ENCODE measurements at regions not wholly inside any gene's neighbourhood (a gene's known extent, or its start where the extent isn't known, plus 50 kb on each side); places are given as distances from the start of the nearest gene placed in this dataset.
A peak's percentile ranks its signal among the peaks of the same experiment; 100 is the strongest.
"Not testable (repeated sequence)": the region's sequence is repeated elsewhere in the genome, so short reads cannot be mapped to it uniquely, and the experiment has no call there.

DNA sequence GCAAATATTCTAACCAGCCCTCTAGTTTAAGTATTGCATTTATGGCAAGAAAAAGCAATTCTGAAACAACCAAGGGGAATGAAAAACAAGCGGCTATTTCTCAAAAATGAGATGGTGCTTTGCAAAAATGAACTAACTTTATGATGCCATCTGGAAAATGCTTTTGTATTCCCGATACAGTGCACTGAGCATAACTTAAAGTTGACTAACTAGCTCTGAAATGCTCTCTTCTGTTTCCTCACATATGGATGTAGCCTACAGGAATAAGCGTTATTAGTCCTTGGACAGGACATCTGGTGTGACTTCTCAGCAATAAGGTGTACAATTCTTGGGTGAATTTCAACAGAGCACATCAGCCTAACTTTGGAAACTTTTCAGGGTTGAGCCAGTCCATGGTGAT is 228.2 kb upstream of the DDI1 start:
- Mint-ChIP-seq H3K27ac (ENCODE audit: unreplicated experiment) (no peak overlapping the region), H3K27me3 (ENCODE audit: unreplicated experiment) (no peaks in the 10 kb centered on the region), H3K9me3 (ENCODE audit: low read depth, unreplicated experiment) (peaks cover 2% of the 10 kb centered on the region), H3K4me3 (ENCODE audit: low read depth, unreplicated experiment) (no peak overlapping the region), H3K4me1 (ENCODE audit: low read depth, unreplicated experiment) (peaks cover 38% of the 10 kb centered on the region), H3K36me3 (ENCODE audit: insufficient read depth, unreplicated experiment) (no peaks in the 10 kb centered on the region)
- TF ChIP-seq, protein P1, sequence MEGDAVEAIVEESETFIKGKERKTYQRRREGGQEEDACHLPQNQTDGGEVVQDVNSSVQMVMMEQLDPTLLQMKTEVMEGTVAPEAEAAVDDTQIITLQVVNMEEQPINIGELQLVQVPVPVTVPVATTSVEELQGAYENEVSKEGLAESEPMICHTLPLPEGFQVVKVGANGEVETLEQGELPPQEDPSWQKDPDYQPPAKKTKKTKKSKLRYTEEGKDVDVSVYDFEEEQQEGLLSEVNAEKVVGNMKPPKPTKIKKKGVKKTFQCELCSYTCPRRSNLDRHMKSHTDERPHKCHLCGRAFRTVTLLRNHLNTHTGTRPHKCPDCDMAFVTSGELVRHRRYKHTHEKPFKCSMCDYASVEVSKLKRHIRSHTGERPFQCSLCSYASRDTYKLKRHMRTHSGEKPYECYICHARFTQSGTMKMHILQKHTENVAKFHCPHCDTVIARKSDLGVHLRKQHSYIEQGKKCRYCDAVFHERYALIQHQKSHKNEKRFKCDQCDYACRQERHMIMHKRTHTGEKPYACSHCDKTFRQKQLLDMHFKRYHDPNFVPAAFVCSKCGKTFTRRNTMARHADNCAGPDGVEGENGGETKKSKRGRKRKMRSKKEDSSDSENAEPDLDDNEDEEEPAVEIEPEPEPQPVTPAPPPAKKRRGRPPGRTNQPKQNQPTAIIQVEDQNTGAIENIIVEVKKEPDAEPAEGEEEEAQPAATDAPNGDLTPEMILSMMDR (IDR thresholded peaks at IDR 0.05; ENCODE audit: unreplicated experiment) = no peak
- DNase-seq = no peak
- no TSS peak for BruUV-seq (replicated peaks)
- CTCF ChIA-PET = no interaction called here
- intact Hi-C loops (cut with micrococcal nuclease; ENCODE audit: unreplicated experiment) = loop anchor here (5.0 kb wide), 2 partner anchors 114 to 126 kb away; no protein-coding TSS in a partner anchor

GRCh38 chr11:103811870-103812455 is 224.5 kb upstream of the DDI1 start:
- DNase-seq = peak; percentile 22
- no peaks in the 10 kb centered on the region for H3K36me3 Mint-ChIP-seq (ENCODE audit: insufficient read depth, unreplicated experiment)
- no peak overlapping the region for H3K27ac Mint-ChIP-seq (ENCODE audit: unreplicated experiment)
- no TSS peak for BruUV-seq (replicated peaks)
- H3K4me1 Mint-ChIP-seq (ENCODE audit: low read depth, unreplicated experiment) = peaks cover 27% of the 10 kb centered on the region
- intact Hi-C loops (cut with micrococcal nuclease; ENCODE audit: unreplicated experiment) = no loop called here
- peaks cover 2% of the 10 kb centered on the region for H3K9me3 Mint-ChIP-seq (ENCODE audit: low read depth, unreplicated experiment)
- TF ChIP-seq, protein P1 (IDR thresholded peaks at IDR 0.05; ENCODE audit: unreplicated experiment) = no peak
- H3K27me3 Mint-ChIP-seq (ENCODE audit: unreplicated experiment) = no peaks in the 10 kb centered on the region
- CTCF ChIA-PET = no interaction called here
- H3K4me3 Mint-ChIP-seq (ENCODE audit: low read depth, unreplicated experiment) = no peak overlapping the region

DNA sequence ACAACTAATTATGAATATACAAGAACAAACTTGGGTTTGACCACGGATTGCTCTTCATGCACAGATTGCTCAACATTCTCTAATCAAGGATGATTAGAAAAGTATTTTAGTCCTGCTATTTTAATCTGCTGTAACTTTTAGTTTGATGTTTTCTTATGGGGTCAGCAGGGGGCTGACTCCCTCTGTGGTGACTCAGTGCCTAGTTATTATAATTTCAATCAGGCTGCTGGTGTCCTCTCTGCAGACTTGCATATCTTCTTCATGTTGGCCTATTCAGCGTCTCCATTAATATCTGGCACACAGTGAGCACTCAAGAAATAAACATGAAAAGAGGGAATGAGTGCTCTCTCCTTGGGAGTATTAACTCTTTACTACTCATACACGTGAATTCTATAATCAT is 223.8 kb upstream of the DDI1 start:
- H3K27ac Mint-ChIP-seq (ENCODE audit: unreplicated experiment) = no peak overlapping the region
- intact Hi-C loops (cut with micrococcal nuclease; ENCODE audit: unreplicated experiment) = no loop called here
- peaks cover 4% of the 10 kb centered on the region for H3K9me3 Mint-ChIP-seq (ENCODE audit: low read depth, unreplicated experiment)
- H3K4me3 Mint-ChIP-seq (ENCODE audit: low read depth, unreplicated experiment) = no peak overlapping the region
- BruUV-seq (replicated peaks) = no TSS peak
- TF ChIP-seq, protein P1 (IDR thresholded peaks at IDR 0.05; ENCODE audit: unreplicated experiment) = no peak
- no peaks in the 10 kb centered on the region for H3K36me3 Mint-ChIP-seq (ENCODE audit: insufficient read depth, unreplicated experiment)
- H3K27me3 Mint-ChIP-seq (ENCODE audit: unreplicated experiment) = no peaks in the 10 kb centered on the region
- H3K4me1 Mint-ChIP-seq (ENCODE audit: low read depth, unreplicated experiment) = peaks cover 21% of the 10 kb centered on the region
- no peak for DNase-seq
- CTCF ChIA-PET = no interaction called here

GRCh38 chr11:103820345-103820744 is 216.1 kb upstream of the DDI1 start:
- intact Hi-C loops (cut with micrococcal nuclease; ENCODE audit: unreplicated experiment); H3K4me1 Mint-ChIP-seq (ENCODE audit: low read depth, unreplicated experiment); H3K4me3 Mint-ChIP-seq (ENCODE audit: low read depth, unreplicated experiment); H3K27me3 Mint-ChIP-seq (ENCODE audit: unreplicated experiment); H3K27ac Mint-ChIP-seq (ENCODE audit: unreplicated experiment); CTCF ChIA-PET; BruUV-seq (replicated peaks); DNase-seq; H3K36me3 Mint-ChIP-seq (ENCODE audit: insufficient read depth, unreplicated experiment): not testable (repeated sequence)
- H3K9me3 Mint-ChIP-seq (ENCODE audit: low read depth, unreplicated experiment) = peaks cover 12% of the 10 kb centered on the region

DNA sequence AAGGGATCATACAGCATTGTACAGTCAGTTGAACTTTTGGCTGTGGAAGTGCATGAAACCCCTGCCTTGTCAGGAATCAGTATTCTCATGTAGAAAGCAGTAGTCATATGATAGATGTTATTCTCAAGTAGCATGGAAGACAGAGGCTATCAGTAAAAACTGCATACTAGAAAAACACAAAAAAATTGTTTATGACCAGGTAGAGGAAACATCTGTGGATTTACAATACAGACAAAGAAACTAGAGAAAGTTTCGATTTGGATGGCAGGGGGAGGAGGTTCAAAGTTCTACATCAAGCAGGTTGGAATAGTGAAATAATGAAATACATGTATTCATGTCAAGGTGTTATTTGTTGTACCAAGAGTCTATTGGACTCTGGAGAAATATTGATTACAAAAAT is 212.3 kb upstream of the DDI1 start:
- H3K4me1 Mint-ChIP-seq (ENCODE audit: low read depth, unreplicated experiment) = no peaks in the 10 kb centered on the region
- DNase-seq = no peak
- no peak overlapping the region for H3K27ac Mint-ChIP-seq (ENCODE audit: unreplicated experiment)
- TF ChIP-seq, protein P1 (IDR thresholded peaks at IDR 0.05; ENCODE audit: unreplicated experiment) = no peak
- H3K4me3 Mint-ChIP-seq (ENCODE audit: low read depth, unreplicated experiment) = no peak overlapping the region
- H3K9me3 Mint-ChIP-seq (ENCODE audit: low read depth, unreplicated experiment) = peaks cover 8% of the 10 kb centered on the region
- no TSS peak for BruUV-seq (replicated peaks)
- H3K36me3 Mint-ChIP-seq (ENCODE audit: insufficient read depth, unreplicated experiment) = no peaks in the 10 kb centered on the region
- no peaks in the 10 kb centered on the region for H3K27me3 Mint-ChIP-seq (ENCODE audit: unreplicated experiment)
- CTCF ChIA-PET = no interaction called here
- intact Hi-C loops (cut with micrococcal nuclease; ENCODE audit: unreplicated experiment) = no loop called here
